Pancreas (tissue), 10 donors: ENCODE measurements at regions not wholly inside any gene's neighbourhood (a gene's known extent, or its start where the extent isn't known, plus 50 kb on each side); places are given as distances from the start of the nearest gene placed in this dataset.

Experiments
- ATAC-seq, 4 donors: fragments of 200-7000 bp; cut with Tn5 transposase; one replicate each; pipeline versions ENCODE4 v1.8.0 to v1.9.1; 2020; ENCODE audit warnings: mild to moderate bottlenecking in 4 of 4, moderate library complexity in 4 of 4
- DNase-seq, 6 donors: peaks; one replicate each; pipeline ENCODE4 v3.0.0-alpha.2; 2020
- FAIRE-seq: peaks from 2 replicates; lab custom pipeline; 2012; peaks lifted over from hg19 to GRCh38; lab: Jason Lieb, UNC
- H3K27ac ChIP-seq, 4 donors: fragments of 200-600 bp; sonication (generic); 1 replicate in 3 of 4; 2 replicates in 1 of 4; pipeline versions ENCODE4 v1.5.0 to v1.8.0; 2020
- H3K27me3 ChIP-seq, 4 donors: fragments of 200-600 bp; one replicate each; pipeline ENCODE4 v1.8.0; 2021
- H3K36me3 ChIP-seq, 3 donors: fragments of 200-600 bp; sonication (generic) in 1 of 3; one replicate each; pipeline versions ENCODE4 v1.5.0 to v1.8.0; 2020 to 2021
- H3K4me1 ChIP-seq, 3 donors: fragments of 200-600 bp; one replicate each; pipeline ENCODE4 v1.8.0; 2021
- H3K4me3 ChIP-seq, 4 donors: fragments of 200-600 bp; sonication (generic) in 2 of 4; one replicate each; pipeline versions ENCODE4 v1.5.0 to v1.8.0; 2020 to 2021
- H3K9me3 ChIP-seq, 4 donors: fragments of 200-600 bp; one replicate each; pipeline ENCODE4 v1.8.0; 2021
- WGBS, 2 donors: extraction: QIAGEN DNeasy Blood & Tissue Kit; methylation state at CpG; one replicate each; pipeline ENCODE4 v1.1.7; 2013; 5-methylcytosine and 5-hydroxymethylcytosine counted together
- intact Hi-C, 3 donors: fragments of 100-400 bp; cut with DNase I; formaldehyde crosslinking; loops; one replicate each; pipeline versions ENCODE4 v1.11.1 to v1.14.2; 2022
- TF ChIP-seq, protein P1 (sequence below), 4 donors: fragments of 200-600 bp; sonication (generic) in 3 of 4; IDR thresholded peaks; one replicate each; pipeline versions ENCODE4 v1.5.0 to v1.8.0; 2021; ENCODE audit warnings: antibody characterized with exemption in 4 of 4
- donor health status: healthy with polysubstance abuse.
- donor health status: DM: no; HTN: no; CAD: no; lungs with moderate emphysema.
- donor health status: DM: no; HTN: no; CAD: no.
- donor health status: control.
- donor health status: control.
- donor health status: Bipolar disorder and iron deficiency.
- donor health status: DM: yes; HTN: yes; CAD: no.
- donor health status: DM: no; HTN: no; CAD: no.
- donor health status: DM: no; HTN: no; CAD: no.
- donor health status: DM: yes; HTN: yes; CAD: no.

DNA sequence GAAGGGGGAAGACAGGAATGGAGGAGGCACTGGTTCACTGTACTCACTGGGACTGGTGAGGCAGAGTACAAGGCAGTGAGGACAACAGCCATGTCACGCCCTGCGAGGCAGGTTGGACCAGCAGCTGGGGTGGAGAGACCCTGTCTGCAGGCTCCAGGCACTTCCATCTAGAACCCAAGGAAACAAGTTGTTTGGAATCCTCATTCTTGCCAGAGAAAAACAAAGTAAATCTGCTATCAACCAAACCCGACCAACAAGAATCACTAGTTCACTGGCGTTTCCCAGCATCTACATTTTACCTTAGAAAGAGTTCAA is 98.5 kb upstream of the CDYL start:
- intact Hi-C loops: no loop called here
- Histone ChIP-seq H3K27ac (no peak overlapping the region), H3K27me3 (no peaks in the 10 kb centered on the region), H3K4me1 (no peaks in the 10 kb centered on the region), H3K4me3 (no peak overlapping the region), H3K36me3 (no peaks in the 10 kb centered on the region), H3K9me3 (no peaks in the 10 kb centered on the region)
- DNase-seq: no peak
- TF ChIP-seq, protein P1, sequence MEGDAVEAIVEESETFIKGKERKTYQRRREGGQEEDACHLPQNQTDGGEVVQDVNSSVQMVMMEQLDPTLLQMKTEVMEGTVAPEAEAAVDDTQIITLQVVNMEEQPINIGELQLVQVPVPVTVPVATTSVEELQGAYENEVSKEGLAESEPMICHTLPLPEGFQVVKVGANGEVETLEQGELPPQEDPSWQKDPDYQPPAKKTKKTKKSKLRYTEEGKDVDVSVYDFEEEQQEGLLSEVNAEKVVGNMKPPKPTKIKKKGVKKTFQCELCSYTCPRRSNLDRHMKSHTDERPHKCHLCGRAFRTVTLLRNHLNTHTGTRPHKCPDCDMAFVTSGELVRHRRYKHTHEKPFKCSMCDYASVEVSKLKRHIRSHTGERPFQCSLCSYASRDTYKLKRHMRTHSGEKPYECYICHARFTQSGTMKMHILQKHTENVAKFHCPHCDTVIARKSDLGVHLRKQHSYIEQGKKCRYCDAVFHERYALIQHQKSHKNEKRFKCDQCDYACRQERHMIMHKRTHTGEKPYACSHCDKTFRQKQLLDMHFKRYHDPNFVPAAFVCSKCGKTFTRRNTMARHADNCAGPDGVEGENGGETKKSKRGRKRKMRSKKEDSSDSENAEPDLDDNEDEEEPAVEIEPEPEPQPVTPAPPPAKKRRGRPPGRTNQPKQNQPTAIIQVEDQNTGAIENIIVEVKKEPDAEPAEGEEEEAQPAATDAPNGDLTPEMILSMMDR (IDR thresholded peaks at IDR 0.05): no peak
- FAIRE-seq: no peak
- WGBS, 2 donors: 70 to 79% methylated on average over 4 of the region's 4 CpGs
- ATAC-seq: no peak

DNA sequence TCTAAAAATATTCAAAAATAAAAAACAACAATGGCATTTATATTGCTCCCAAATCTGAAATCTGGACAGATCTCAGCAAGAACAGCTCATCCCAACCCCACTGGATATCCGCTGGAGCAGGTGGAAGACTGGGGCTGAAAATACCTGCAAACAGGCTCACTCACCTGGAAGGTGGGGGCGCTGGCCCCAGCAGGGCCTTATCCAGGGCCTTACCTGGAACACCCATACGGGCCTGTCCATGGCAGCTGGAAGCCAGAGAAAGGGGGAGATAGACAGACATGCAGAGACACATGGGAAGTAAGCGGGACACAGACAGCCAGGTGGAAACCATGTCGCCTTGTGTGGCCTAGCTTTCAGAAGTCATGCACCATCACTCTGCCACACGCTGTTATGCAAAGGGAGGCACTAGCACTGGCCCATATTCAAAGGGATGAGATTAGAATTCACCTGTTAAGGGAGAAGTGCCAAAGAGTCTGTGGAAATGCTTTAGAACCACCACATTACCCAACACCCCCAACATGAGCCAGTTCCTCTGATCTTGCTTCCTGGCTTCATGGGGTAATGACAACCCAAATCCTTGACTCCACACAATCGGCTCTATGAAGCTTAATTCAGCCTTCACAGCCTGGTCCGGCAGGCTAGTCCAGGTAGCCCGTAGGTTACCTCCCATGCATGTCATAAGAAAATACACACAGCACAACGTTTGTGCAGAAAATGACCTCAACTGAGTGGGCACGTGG is 99.0 kb upstream of the CDYL start:
- H3K27ac ChIP-seq: no peak overlapping the region
- H3K9me3 ChIP-seq: no peaks in the 10 kb centered on the region
- no peaks in the 10 kb centered on the region for H3K27me3 ChIP-seq
- intact Hi-C loops: no loop called here
- TF ChIP-seq, protein P1 (IDR thresholded peaks at IDR 0.05): no peak
- DNase-seq (no peak), ATAC-seq (no peak), FAIRE-seq (no peak)
- no peaks in the 10 kb centered on the region for H3K4me1 ChIP-seq
- 70 to 72% methylated on average over 11 of the region's 11 CpGs for WGBS, 2 donors
- no peaks in the 10 kb centered on the region for H3K36me3 ChIP-seq
- H3K4me3 ChIP-seq: no peak overlapping the region

DNA sequence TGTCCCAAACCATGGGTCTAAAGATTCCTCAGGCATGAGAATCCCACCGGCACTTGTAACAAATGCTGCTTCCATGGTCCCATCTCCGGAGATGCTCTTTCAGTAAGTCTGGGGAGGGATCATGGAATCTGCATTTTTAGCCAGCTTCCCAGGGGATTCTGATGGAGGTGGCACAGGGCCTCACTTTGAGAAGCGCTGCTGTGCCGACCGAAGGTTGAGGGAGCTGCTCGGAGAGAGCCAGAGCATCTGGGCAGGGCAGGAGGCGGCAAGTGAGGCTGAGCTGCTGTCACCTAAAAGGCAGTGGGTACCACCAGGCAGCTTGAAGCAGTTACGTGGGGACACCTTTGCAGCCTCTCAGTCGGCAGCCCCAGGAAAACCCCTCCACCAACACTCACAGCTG is 100.2 kb upstream of the CDYL start:
- Histone ChIP-seq H3K4me3 (no peak overlapping the region), H3K36me3 (no peaks in the 10 kb centered on the region), H3K27ac (no peak overlapping the region), H3K4me1 (no peaks in the 10 kb centered on the region), H3K27me3 (no peaks in the 10 kb centered on the region), H3K9me3 (no peaks in the 10 kb centered on the region)
- FAIRE-seq: no peak
- no peak for ATAC-seq
- DNase-seq: no peak
- 74 to 84% methylated on average over 9 of the region's 9 CpGs for WGBS, 2 donors
- intact Hi-C loops: no loop called here
- TF ChIP-seq, protein P1 (IDR thresholded peaks at IDR 0.05): no peak

DNA sequence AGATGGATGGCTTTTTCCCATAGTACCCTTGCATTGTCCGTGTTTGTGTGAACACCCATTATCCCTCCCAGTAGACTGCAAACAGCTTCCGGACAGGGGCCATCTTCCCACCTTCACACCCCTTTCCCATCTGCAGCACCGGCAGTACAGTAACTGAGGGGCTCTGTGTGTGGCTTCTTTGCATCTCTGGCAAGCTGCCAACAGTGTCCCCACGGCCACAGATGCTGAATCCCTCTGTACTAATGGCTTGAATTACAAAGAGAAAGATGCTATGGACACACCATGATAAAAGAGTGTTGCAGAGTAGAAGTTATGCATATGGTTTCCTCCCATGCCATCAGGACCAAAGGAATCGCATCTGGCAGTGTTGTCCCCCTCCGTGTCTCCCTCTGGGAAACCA is 101.1 kb upstream of the CDYL start:
- no peak for ATAC-seq
- no peak for DNase-seq
- no peaks in the 10 kb centered on the region for H3K27me3 ChIP-seq
- H3K27ac ChIP-seq: no peak overlapping the region
- intact Hi-C loops: no loop called here
- no peaks in the 10 kb centered on the region for H3K36me3 ChIP-seq
- FAIRE-seq: no peak
- H3K9me3 ChIP-seq: no peaks in the 10 kb centered on the region
- H3K4me3 ChIP-seq: no peak overlapping the region
- 53 to 65% methylated on average over 6 of the region's 6 CpGs for WGBS, 2 donors
- TF ChIP-seq, protein P1 (IDR thresholded peaks at IDR 0.05): no peak
- H3K4me1 ChIP-seq: no peaks in the 10 kb centered on the region

DNA sequence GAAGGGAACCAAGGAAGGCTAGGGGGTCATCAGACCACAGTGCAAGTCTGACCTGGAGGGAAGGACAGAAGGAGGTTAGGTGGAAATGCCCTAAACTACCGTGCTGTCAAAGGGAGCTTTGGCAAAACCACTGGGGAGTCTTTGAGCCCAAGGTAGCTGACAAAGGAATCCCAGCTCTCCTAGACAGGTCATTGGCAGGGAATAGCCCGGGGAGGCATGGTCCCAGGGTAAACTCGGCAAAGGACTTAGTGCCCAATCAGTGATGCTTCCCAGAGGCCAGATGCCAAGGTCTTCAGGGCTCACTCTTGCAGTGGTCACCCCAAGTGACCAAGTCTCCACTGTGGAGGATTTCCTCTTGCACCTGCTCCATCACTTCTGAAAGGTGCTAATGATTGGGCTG is 102.3 kb upstream of the CDYL start:
- DNase-seq: no peak
- H3K9me3 ChIP-seq: no peaks in the 10 kb centered on the region
- no peak overlapping the region for H3K27ac ChIP-seq
- no peaks in the 10 kb centered on the region for H3K36me3 ChIP-seq
- TF ChIP-seq, protein P1 (IDR thresholded peaks at IDR 0.05): no peak
- intact Hi-C loops: no loop called here
- H3K4me1 ChIP-seq: no peaks in the 10 kb centered on the region
- no peak for ATAC-seq
- no peak overlapping the region for H3K4me3 ChIP-seq
- WGBS, 2 donors: 47 to 56% methylated on average over 3 of the region's 3 CpGs
- H3K27me3 ChIP-seq: no peaks in the 10 kb centered on the region
- FAIRE-seq: no peak
